Activated T-helper 1 cell treated with anti-CD3 and anti-CD28 coated beads, Interleukin-12 subunit alpha, Interleukin-12 subunit beta, Interleukin-2, Interleukin-4 antibody, amounts not matched to agents 30 ng/mL and 10 ng/mL and 1 ng/mL, durations not matched to agents 14 hours and 24 hours and 36 hours (primary cell): ENCODE measurements at regions not wholly inside any gene's neighbourhood (a gene's known extent, or its start where the extent isn't known, plus 50 kb on each side); places are given as distances from the start of the nearest gene placed in this dataset.
"Not testable (repeated sequence)": the region's sequence is repeated elsewhere in the genome, so short reads cannot be mapped to it uniquely, and the experiment has no call there.

Experiments
- DNase-seq: peaks from one replicate; pipeline ENCODE4 v3.0.0; 2021; ENCODE audit warnings: low spot score
- H3K27ac Mint-ChIP-seq: one replicate; pipeline ENCODE4 v1.8.0; 2021; ENCODE audit warnings: mild to moderate bottlenecking, mixed read lengths
- H3K27me3 Mint-ChIP-seq: one replicate; pipeline ENCODE4 v1.8.0; 2022; ENCODE audit warnings: mild to moderate bottlenecking, moderate library complexity, mixed read lengths; ENCODE audit not compliant: insufficient read depth
- H3K36me3 Mint-ChIP-seq: one replicate; pipeline ENCODE4 v1.8.0; 2021; ENCODE audit warnings: low read depth, mixed read lengths
- H3K4me1 Mint-ChIP-seq: one replicate; pipeline ENCODE4 v1.8.0; 2021; ENCODE audit warnings: low read depth, mixed read lengths
- H3K4me3 Mint-ChIP-seq: one replicate; pipeline ENCODE4 v1.8.0; 2021; ENCODE audit warnings: mild to moderate bottlenecking, moderate library complexity, mixed read lengths
- H3K9me3 Mint-ChIP-seq: one replicate; pipeline ENCODE4 v1.8.0; 2021; ENCODE audit warnings: mixed read lengths
- intact Hi-C: fragments of 100-400 bp; cut with micrococcal nuclease; formaldehyde crosslinking; loops from one replicate; pipeline ENCODE4 v1.15.1; 2024

DNA sequence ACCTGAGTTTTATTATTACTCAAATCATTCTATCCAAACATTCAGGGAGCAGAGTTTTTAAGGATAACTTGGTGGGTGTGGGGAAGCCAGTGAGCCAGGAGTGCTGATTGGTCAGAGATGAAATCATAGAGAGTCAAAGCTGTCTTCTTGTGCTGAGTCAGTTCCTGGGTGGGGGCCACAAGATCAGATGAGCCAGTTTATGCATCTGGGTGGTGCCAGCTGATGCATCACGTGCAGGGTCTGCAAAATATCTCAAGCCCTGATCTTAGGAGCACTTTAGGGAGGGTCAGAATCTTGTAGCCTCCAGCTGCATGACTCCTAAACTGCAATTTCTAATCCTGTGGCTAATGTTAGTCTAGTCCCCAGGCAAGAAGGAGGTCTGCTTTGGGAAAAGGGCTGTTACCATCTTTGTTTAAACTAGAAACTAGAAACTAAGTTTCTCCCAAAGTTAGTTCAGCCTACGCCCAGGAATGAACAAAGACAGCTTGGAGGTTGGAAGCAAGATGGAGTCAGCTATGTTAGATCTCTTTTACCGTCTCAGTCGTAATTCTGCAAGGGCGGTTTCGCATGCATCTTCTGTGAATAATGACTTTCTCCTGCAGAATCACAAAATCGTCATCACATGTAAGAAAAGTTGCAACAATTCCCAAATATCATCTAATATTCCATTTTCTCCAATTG, 97.5 kb downstream of the ZNF664 start:
- H3K36me3 Mint-ChIP-seq, H3K4me3 Mint-ChIP-seq, intact Hi-C loops, H3K9me3 Mint-ChIP-seq, H3K27ac Mint-ChIP-seq, H3K27me3 Mint-ChIP-seq, H3K4me1 Mint-ChIP-seq, DNase-seq: not testable (repeated sequence)

DNA sequence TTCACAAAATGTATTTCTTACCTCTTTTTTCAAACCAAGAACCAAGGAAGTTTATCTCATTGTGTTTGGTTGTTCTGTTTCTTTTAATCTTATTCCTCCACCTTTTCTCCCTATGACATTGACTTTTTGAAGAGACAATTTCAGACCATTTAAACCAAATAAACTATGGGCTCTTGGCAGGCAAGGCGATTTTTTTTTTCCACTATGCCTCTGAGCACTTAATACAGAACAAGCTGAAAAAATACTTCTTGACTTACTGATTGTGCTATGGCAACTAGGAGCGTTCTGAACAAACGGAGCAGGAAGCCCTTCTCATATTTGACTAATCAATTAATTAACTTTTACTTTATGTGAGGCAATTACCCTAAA, 98.0 kb downstream of the ZNF664 start:
- no peak for DNase-seq
- H3K27ac Mint-ChIP-seq: no peak overlapping the region
- H3K27me3 Mint-ChIP-seq: peaks cover 5% of the 10 kb centered on the region
- H3K36me3 Mint-ChIP-seq: no peaks in the 10 kb centered on the region
- intact Hi-C loops: no loop called here
- no peak overlapping the region for H3K4me3 Mint-ChIP-seq
- peaks cover 3% of the 10 kb centered on the region for H3K9me3 Mint-ChIP-seq
- no peaks in the 10 kb centered on the region for H3K4me1 Mint-ChIP-seq

DNA sequence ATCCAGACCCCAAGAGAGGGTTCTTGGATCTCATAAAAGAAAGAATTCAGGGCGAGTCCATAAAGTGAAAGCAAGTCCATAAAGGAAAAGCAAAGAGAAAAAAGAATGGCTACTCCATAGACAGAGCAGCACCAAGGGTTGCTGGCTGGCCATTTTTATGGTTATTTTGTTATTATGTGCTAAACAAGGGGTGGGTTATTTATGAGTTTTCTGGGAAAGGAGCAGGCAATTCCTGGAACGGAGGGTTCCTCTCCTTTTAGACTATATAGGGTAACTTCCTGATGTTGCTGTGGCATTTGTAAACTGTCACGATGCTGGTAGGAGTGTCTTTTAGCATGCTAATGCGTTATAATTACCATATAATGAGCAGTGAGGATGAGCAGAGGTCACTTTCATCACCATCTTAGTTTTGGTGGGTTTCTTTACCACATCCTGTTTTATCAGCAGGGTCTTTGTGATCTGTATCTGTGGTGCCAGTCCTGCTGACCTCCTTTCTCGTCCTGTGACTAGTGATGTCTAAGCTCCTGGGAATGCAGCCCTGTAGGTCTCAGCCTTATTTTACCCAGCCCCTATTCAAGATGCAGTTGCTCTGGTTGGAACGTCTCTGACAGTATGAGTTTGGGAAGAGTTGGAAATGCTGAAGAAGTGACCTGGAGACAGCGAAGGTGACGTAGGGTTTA, 100.5 kb downstream of the ZNF664 start:
- H3K27ac Mint-ChIP-seq: no peak overlapping the region
- no peaks in the 10 kb centered on the region for H3K4me1 Mint-ChIP-seq
- H3K27me3 Mint-ChIP-seq: peaks cover 5% of the 10 kb centered on the region
- H3K36me3 Mint-ChIP-seq: no peaks in the 10 kb centered on the region
- intact Hi-C loops: no loop called here
- no peak for DNase-seq
- no peak overlapping the region for H3K4me3 Mint-ChIP-seq
- H3K9me3 Mint-ChIP-seq: no peaks in the 10 kb centered on the region

DNA sequence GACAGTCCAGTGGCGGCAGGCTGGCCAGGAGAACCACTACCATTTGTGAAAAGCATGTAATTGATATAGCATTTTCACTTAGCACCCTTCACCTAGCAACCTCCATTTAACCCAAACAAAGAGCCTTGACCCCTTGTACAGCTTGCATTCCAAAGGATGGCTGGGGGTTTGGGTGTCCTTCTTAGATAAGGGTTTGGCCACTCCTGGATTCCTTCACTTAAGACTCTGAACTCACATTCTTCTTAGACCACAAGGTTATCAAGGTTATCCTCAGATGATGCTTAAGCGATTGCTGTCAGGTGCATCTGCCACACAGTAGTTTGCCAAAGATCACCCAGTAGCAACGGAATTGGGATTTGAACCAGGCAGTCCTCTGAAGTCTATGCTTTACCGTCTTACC, 102.8 kb downstream of the ZNF664 start:
- intact Hi-C loops: no loop called here
- H3K27me3 Mint-ChIP-seq: peaks cover 5% of the 10 kb centered on the region
- no peaks in the 10 kb centered on the region for H3K9me3 Mint-ChIP-seq
- DNase-seq: no peak
- no peak overlapping the region for H3K4me3 Mint-ChIP-seq
- H3K4me1 Mint-ChIP-seq: no peaks in the 10 kb centered on the region
- H3K27ac Mint-ChIP-seq: no peak overlapping the region
- H3K36me3 Mint-ChIP-seq: no peaks in the 10 kb centered on the region

DNA sequence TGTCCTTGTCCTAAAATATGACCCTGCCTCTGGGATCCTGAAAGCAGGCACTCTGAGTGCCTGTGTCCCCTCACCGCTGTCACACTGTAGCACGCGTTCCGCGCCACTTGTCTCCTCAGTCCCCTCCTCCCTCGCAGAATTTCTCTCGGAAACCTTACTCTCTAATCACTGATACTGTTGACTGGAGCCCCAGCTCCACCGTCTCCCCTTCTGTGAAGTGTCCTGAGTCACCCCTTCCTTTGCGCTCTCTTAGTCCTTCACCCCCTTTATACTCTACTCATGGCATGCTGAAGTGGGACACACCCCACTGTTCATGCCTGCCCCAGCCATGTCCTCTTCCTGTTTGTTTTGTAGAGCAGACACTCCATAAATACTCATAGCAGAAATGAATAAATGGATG, 104.7 kb downstream of the ZNF664 start:
- H3K4me1 Mint-ChIP-seq: no peaks in the 10 kb centered on the region
- H3K36me3 Mint-ChIP-seq: no peaks in the 10 kb centered on the region
- H3K27me3 Mint-ChIP-seq: peaks cover 5% of the 10 kb centered on the region
- no peak overlapping the region for H3K4me3 Mint-ChIP-seq
- no peaks in the 10 kb centered on the region for H3K9me3 Mint-ChIP-seq
- intact Hi-C loops: no loop called here
- no peak overlapping the region for H3K27ac Mint-ChIP-seq
- DNase-seq: no peak

DNA sequence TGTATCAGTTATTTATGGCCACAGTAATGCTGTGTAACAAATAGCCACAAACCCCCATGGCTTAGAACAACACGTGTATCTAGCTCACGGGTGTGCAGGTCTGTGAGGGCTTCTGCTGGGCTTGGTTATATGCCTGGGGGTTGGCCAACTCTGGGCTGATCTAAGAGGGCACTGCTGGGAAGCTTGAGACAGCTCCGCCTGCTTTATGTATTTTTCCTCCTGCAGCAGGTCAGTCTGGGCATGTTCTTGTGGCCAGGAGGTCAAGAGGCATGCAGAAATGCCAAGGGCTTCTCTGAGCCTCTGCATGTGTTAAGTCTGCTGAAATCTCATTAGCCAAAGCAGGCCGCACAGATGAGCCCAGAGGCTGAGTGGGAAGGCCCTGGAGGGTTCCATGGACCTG, 105.8 kb downstream of the ZNF664 start:
- no peak overlapping the region for H3K4me3 Mint-ChIP-seq
- H3K27ac Mint-ChIP-seq: no peak overlapping the region
- H3K4me1 Mint-ChIP-seq: no peaks in the 10 kb centered on the region
- H3K36me3 Mint-ChIP-seq: no peaks in the 10 kb centered on the region
- intact Hi-C loops: no loop called here
- DNase-seq: no peak
- no peaks in the 10 kb centered on the region for H3K9me3 Mint-ChIP-seq
- peaks cover 5% of the 10 kb centered on the region for H3K27me3 Mint-ChIP-seq

DNA sequence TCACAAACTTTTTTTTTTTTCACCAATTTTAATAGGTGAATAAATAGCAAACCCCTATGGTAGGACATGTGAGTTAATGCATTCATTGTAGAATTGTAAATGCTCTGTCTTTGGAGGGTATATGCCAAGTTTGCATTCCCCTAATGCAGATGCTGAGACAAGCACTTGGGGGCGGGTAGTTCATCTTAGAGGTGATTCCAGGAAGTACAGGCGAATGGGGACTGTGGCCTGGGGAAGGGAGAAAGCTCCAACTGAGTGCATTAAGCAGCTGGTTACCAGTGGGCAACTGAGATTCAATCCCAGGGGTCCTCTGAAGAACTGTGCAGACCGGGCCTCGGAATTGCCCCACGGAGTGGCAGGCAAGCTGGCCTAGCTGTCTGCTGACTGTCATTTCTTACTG, 107.6 kb downstream of the ZNF664 start:
- no peaks in the 10 kb centered on the region for H3K36me3 Mint-ChIP-seq
- H3K9me3 Mint-ChIP-seq: no peaks in the 10 kb centered on the region
- H3K27me3 Mint-ChIP-seq: no peaks in the 10 kb centered on the region
- H3K4me3 Mint-ChIP-seq: no peak overlapping the region
- H3K27ac Mint-ChIP-seq: no peak overlapping the region
- no peak for DNase-seq
- intact Hi-C loops: no loop called here
- H3K4me1 Mint-ChIP-seq: no peaks in the 10 kb centered on the region

DNA sequence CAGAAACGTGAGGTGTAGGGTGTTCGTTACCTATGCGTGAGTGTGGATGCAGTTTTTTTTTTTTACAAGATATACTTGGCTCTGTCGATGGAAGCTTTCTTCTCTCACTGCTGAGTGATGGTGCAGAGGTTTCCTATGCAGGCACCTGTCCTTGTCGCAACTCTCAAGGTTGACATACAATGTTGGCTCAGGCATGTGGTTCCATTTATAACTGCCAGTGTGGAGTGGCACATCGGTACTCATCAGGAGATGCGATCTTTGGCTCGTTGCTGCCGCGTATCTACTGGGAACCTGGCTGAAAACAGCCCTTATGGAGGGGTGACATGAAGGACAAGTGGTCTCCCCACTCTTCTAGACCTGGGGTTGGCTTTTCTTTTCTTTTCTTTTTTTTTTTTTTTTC, 109.0 kb downstream of the ZNF664 start:
- no peaks in the 10 kb centered on the region for H3K27me3 Mint-ChIP-seq
- intact Hi-C loops: no loop called here
- no peak overlapping the region for H3K4me3 Mint-ChIP-seq
- no peaks in the 10 kb centered on the region for H3K4me1 Mint-ChIP-seq
- H3K9me3 Mint-ChIP-seq: no peaks in the 10 kb centered on the region
- H3K36me3 Mint-ChIP-seq: no peaks in the 10 kb centered on the region
- no peak for DNase-seq
- H3K27ac Mint-ChIP-seq: no peak overlapping the region

DNA sequence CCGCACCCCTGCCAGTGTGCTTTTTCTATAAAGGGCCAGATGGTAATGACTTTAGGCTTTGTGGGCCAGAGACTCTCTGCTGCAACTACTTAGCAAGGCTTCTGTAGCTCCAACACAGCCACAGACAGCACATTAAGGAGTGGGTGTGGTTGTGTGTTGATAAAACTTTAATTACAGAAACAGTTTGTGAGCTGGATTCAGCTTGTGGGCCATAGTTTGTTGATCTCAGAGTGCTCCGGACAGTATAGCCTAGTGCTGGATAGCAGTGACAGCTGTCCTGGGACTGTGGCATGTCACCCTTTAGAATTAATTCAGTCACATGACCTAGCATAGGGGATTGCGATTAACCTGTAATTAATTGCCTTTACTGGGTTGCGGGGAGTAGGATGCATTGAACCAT, 109.7 kb downstream of the ZNF664 start:
- no peaks in the 10 kb centered on the region for H3K4me1 Mint-ChIP-seq
- no peak overlapping the region for H3K27ac Mint-ChIP-seq
- intact Hi-C loops: no loop called here
- no peak for DNase-seq
- H3K36me3 Mint-ChIP-seq: no peaks in the 10 kb centered on the region
- H3K9me3 Mint-ChIP-seq: no peaks in the 10 kb centered on the region
- H3K4me3 Mint-ChIP-seq: no peak overlapping the region
- H3K27me3 Mint-ChIP-seq: no peaks in the 10 kb centered on the region

DNA sequence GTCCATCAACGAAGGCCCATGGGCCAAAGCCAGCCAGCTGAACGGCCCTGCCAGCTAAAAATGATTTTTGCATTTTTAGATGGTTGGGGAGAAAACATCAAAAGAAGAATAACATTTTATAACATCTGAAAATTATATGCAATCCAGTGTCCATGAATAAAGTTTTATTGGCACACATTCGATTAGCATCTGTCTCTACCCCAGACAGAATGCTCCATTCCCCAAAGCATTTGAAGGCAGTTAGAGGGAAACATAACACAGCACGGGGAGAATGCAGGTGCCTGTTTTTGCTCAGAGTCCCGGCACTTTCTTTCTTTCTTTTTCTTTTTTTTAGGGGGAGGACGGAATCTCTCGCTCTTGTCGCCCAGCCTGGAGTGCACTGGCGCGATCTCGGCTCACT, 110.7 kb downstream of the ZNF664 start:
- Mint-ChIP-seq H3K9me3 (no peaks in the 10 kb centered on the region), H3K27me3 (no peaks in the 10 kb centered on the region), H3K36me3 (no peaks in the 10 kb centered on the region), H3K27ac (no peak overlapping the region), H3K4me3 (no peak overlapping the region), H3K4me1 (no peaks in the 10 kb centered on the region)
- intact Hi-C loops: no loop called here
- DNase-seq: no peak

DNA sequence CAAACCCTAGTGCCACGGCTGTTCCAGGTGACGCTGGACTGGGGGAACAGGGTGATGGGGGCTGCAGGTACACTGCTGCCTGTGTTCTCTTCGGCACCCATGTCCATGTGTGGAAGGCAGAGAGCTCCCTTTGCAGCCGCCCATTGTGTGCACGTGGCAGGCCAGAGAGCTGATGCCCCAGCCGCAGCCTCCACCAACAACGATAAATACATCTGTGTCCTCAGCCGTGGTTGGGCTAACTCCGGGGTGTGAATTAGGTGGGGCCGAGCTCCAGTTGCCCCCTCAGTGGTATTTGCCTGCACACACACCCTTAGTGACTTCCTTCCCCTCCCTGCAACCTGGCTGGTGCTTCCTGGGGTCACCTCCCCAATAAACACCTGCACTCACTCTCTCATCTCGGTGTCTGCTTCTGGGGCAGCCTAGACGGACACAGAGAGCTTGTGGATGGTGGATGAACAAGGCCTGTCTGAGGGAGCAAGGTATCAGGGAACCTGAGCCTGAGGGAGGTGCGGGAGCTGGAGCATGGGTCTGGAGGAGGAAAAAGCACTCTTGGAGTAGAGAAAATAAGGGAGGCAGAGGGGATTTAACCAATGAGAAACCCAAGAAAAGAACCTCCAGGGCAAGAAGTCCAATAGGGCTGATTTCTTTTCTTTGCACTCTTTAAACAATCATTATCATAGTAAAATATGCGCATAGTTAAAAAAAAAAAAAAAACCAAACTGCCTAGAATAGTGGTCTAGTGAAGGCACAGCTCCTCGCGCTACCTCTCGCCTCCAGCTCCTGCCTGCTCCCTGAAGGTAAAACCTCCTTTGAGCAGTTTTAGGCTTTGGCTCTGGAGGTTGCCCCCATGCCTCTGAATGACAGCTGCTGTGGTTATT, 112.6 kb downstream of the ZNF664 start:
- intact Hi-C loops: no loop called here
- no peak for DNase-seq
- no peaks in the 10 kb centered on the region for H3K27me3 Mint-ChIP-seq
- no peak overlapping the region for H3K4me3 Mint-ChIP-seq
- H3K36me3 Mint-ChIP-seq: no peaks in the 10 kb centered on the region
- no peaks in the 10 kb centered on the region for H3K4me1 Mint-ChIP-seq
- no peaks in the 10 kb centered on the region for H3K9me3 Mint-ChIP-seq
- no peak overlapping the region for H3K27ac Mint-ChIP-seq

DNA sequence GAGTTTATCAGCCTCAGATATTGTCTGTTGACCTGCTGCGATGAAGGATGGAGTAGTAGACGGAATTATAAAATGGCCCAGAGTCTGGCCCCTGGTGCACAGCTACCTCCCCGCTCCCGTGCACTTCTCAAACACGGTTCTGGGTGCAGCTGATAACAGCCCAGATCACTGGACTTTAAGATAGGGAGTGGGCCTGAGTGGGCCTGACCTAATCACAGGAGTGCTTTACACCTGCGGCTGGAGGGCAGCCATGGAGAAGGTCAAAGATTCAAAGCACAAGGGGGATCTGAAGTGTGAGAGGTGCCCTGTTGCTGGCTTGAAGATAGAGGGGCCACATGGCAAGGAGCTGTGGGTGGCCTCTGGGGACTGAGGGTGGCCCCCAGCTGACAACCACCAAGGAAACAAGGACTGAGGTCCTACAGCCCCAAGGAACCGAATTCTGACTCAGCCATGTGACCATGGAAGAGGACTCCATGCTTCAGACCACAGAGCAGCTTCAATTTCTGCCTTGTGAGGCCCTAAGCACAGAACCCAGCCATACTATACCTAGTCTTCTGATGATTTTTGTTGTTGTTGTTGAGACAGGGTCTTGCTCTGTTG, 113.4 kb downstream of the ZNF664 start:
- H3K9me3 Mint-ChIP-seq: no peaks in the 10 kb centered on the region
- no peak overlapping the region for H3K27ac Mint-ChIP-seq
- DNase-seq: no peak
- intact Hi-C loops: no loop called here
- no peaks in the 10 kb centered on the region for H3K27me3 Mint-ChIP-seq
- no peaks in the 10 kb centered on the region for H3K4me1 Mint-ChIP-seq
- no peaks in the 10 kb centered on the region for H3K36me3 Mint-ChIP-seq
- no peak overlapping the region for H3K4me3 Mint-ChIP-seq
